Prostate gland (tissue), 2 donors: ENCODE measurements at regions not wholly inside any gene's neighbourhood (a gene's known extent, or its start where the extent isn't known, plus 50 kb on each side); places are given as distances from the start of the nearest gene placed in this dataset.

Source experiments
- POLR2A ChIP-seq: fragments of 450-650 bp; IDR thresholded peaks from one replicate; pipeline ENCODE4 v1.6.1; 2016; ENCODE audit warnings: antibody characterized with exemption, mild to moderate bottlenecking
- POLR2AphosphoS5 ChIP-seq: sonication (generic); formaldehyde crosslinking; IDR thresholded peaks from one replicate; pipeline ENCODE4 v1.6.1; 2017; ENCODE audit warnings: antibody characterized with exemption
- TF ChIP-seq, protein P1 (sequence below), 4 experiments: fragments of 200-600 bp in 2 of 4; fragments of 450-650 bp in 2 of 4; sonication (generic) in 2 of 4; IDR thresholded peaks; 1 replicate in 3 of 4; 2 replicates in 1 of 4; pipeline ENCODE4 v1.5.1; 2016 to 2019; ENCODE audit warnings: antibody characterized with exemption in 4 of 4, mild to moderate bottlenecking in 2 of 4, moderate library complexity in 2 of 4

DNA sequence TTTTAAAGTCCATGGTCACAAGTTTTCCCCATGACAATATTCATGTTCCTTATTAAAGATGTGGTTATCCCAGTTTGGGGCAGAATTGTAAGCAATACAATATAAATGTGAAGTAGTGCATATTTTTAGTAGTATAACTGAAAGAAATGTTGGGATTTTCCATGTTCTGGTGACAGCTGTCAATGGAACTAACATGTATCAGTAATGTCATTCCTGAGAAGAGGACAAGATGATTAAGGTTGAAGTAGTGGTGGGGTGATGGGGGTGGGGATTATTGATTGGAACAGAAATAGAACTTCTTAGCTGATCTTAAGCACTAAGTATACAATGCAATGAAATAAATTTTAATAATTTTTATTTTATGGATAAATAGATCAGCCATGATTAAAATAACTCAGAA lies 81.6 kb downstream of the PDHA2 start:
- no peak for TF ChIP-seq POLR2A
- TF ChIP-seq, protein P1, sequence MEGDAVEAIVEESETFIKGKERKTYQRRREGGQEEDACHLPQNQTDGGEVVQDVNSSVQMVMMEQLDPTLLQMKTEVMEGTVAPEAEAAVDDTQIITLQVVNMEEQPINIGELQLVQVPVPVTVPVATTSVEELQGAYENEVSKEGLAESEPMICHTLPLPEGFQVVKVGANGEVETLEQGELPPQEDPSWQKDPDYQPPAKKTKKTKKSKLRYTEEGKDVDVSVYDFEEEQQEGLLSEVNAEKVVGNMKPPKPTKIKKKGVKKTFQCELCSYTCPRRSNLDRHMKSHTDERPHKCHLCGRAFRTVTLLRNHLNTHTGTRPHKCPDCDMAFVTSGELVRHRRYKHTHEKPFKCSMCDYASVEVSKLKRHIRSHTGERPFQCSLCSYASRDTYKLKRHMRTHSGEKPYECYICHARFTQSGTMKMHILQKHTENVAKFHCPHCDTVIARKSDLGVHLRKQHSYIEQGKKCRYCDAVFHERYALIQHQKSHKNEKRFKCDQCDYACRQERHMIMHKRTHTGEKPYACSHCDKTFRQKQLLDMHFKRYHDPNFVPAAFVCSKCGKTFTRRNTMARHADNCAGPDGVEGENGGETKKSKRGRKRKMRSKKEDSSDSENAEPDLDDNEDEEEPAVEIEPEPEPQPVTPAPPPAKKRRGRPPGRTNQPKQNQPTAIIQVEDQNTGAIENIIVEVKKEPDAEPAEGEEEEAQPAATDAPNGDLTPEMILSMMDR (IDR thresholded peaks at IDR 0.05), result no peak
- TF ChIP-seq POLR2AphosphoS5, result no peak
